ENCODE measurements at regions not wholly inside any gene's neighbourhood (a gene's known extent, or its start where the extent isn't known, plus 50 kb on each side); places are given as distances from the start of the nearest gene placed in this dataset.
"Not testable (repeated sequence)": the region's sequence is repeated elsewhere in the genome, so short reads cannot be mapped to it uniquely, and the experiment has no call there.

- DNase-seq, result no peak
Measured at GRCh38 chr13:80972857-80973478, 632.0 kb upstream of the SPRY2 start.

- DNase-seq, result no peak
Measured at GRCh38 chr13:80965097-80965496, 624.2 kb upstream of the SPRY2 start.

- no peak for DNase-seq
Measured at GRCh38 chr13:80962855-80963254, 621.9 kb upstream of the SPRY2 start.

GRCh38 chr13:80962173-80962572 lies 621.2 kb upstream of the SPRY2 start:
- no peak for DNase-seq

GRCh38 chr13:80957019-80957655 lies 616.2 kb upstream of the SPRY2 start:
- DNase-seq, result no peak

GRCh38 chr13:80955501-80955900 lies 614.6 kb upstream of the SPRY2 start:
- no peak for DNase-seq

- no peak for DNase-seq
Measured at GRCh38 chr13:80952158-80952557, 611.2 kb upstream of the SPRY2 start.

GRCh38 chr13:80946008-80946802 lies 605.3 kb upstream of the SPRY2 start:
- no peak for DNase-seq

GRCh38 chr13:80945328-80945727 lies 604.4 kb upstream of the SPRY2 start:
- no peak for DNase-seq

GRCh38 chr13:80939581-80939980 lies 598.7 kb upstream of the SPRY2 start:
- no peak for DNase-seq

- DNase-seq, result no peak
Measured at GRCh38 chr13:80931766-80932165, 590.8 kb upstream of the SPRY2 start.

GRCh38 chr13:80931118-80931517 lies 590.2 kb upstream of the SPRY2 start:
- no peak for DNase-seq

GRCh38 chr13:80928241-80928640 lies 587.3 kb upstream of the SPRY2 start:
- no peak for DNase-seq

- not testable (repeated sequence) for DNase-seq
Measured at GRCh38 chr13:80926024-80926423, 585.1 kb upstream of the SPRY2 start.

GRCh38 chr13:80924596-80924995 lies 583.7 kb upstream of the SPRY2 start:
- no peak for DNase-seq

- DNase-seq, result no peak
Measured at GRCh38 chr13:80923907-80924306, 583.0 kb upstream of the SPRY2 start.

GRCh38 chr13:80921971-80922370 lies 581.0 kb upstream of the SPRY2 start:
- DNase-seq, result no peak

- no peak for DNase-seq
Measured at GRCh38 chr13:80921541-80921940, 580.6 kb upstream of the SPRY2 start.

GRCh38 chr13:80906860-80907259 lies 565.9 kb upstream of the SPRY2 start:
- DNase-seq, result no peak

GRCh38 chr13:80904386-80904785 lies 563.5 kb upstream of the SPRY2 start:
- DNase-seq, result no peak

GRCh38 chr13:80903911-80904310 lies 563.0 kb upstream of the SPRY2 start:
- DNase-seq, result no peak

- DNase-seq, result no peak
Measured at GRCh38 chr13:80901530-80901929, 560.6 kb upstream of the SPRY2 start.

GRCh38 chr13:80901111-80901510 lies 560.2 kb upstream of the SPRY2 start:
- DNase-seq, result no peak

GRCh38 chr13:80900561-80900960 lies 559.6 kb upstream of the SPRY2 start:
- no peak for DNase-seq
